K562 (cell line): ENCODE measurements at regions not wholly inside any gene's neighbourhood (a gene's known extent, or its start where the extent isn't known, plus 50 kb on each side); places are given as distances from the start of the nearest gene placed in this dataset.

Experiments used
- ATAC-seq: fragments of 200-7000 bp; cut with Tn5 transposase; 3 replicates; pipeline ENCODE4 v1.9.1; 2020; ENCODE audit warnings: moderate library complexity
- BruUV-seq: library from RNA; stranded (reverse); fragments of 400-500 nt; replicated peaks from 2 replicates; lab custom pipeline; 2021; lab: Mats Ljungman, UMichigan
- CTCF ChIA-PET: fragments of 300-600 bp; formaldehyde crosslinking; extraction: SDS; loops from one replicate; lab custom pipeline; 2021; ENCODE audit warnings: low intra/inter-chr PET ratio; lab: Yijun Ruan, JAX
- POLR2A ChIA-PET: fragments of 300-600, 350-650 bp; sonication (Branson Sonifier 250); formaldehyde crosslinking; extraction: SDS; loops from one replicate; lab custom pipeline; 2021; ENCODE audit warnings: antibody characterized with exemption, inconsistent platforms; lab: Yijun Ruan, JAX
- DNase-seq, 4 experiments: peaks; one replicate each; pipeline versions ENCODE4 v3.0.0 to v3.0.0-alpha.2; 2011 to 2018; ENCODE audit warnings: low spot score in 3 of 4, mixed read lengths in 3 of 4; ENCODE audit errors: extremely low read depth in 1 of 4
- FAIRE-seq: peaks from 2 replicates; lab custom pipeline; 2011; peaks lifted over from hg19 to GRCh38; lab: Jason Lieb, UNC
- H2AFZ ChIP-seq: 2 replicates; pipeline ENCODE4 v1.6.0; 2011; ENCODE audit warnings: low read depth, low read length, control low read depth, inconsistent platforms
- H3K27ac ChIP-seq: fragments of 200-600 bp; 3 replicates; pipeline ENCODE4 v1.8.0; 2011; ENCODE audit warnings: low read depth, mild to moderate bottlenecking, control low read depth, inconsistent platforms, low read length, moderate library complexity, mixed read lengths; ENCODE audit errors: extremely low read depth
- H3K27me3 ChIP-seq, 2 experiments: fragments of 300-600 bp in 1 of 2; 2 replicates in 1 of 2; 3 replicates in 1 of 2; pipeline versions ENCODE4 v1.6.0 to v1.8.0; 2011; ENCODE audit warnings: inconsistent platforms in 2 of 2, low read length in 2 of 2, mild to moderate bottlenecking in 1 of 2, mixed read lengths in 1 of 2, moderate library complexity in 1 of 2; ENCODE audit not compliant: control insufficient read depth in 2 of 2, insufficient read depth in 2 of 2
- H3K36me3 ChIP-seq: fragments of 300-600 bp; 3 replicates; pipeline ENCODE4 v1.8.0; 2011; ENCODE audit warnings: mild to moderate bottlenecking, low read length, inconsistent platforms; ENCODE audit not compliant: control insufficient read depth, insufficient read depth
- H3K4me1 ChIP-seq, 2 experiments: fragments of 200-600 bp in 1 of 2; replicated peaks in 1 of 2; 2 replicates in 1 of 2; 3 replicates in 1 of 2; pipeline versions ENCODE4 v1.5.1 to v1.8.0; 2011; ENCODE audit warnings: inconsistent platforms in 2 of 2, low read length in 2 of 2, mild to moderate bottlenecking in 1 of 2, mixed read lengths in 1 of 2, moderate library complexity in 1 of 2; ENCODE audit not compliant: control insufficient read depth in 2 of 2, insufficient read depth in 2 of 2
- H3K4me2 ChIP-seq: 2 replicates; pipeline ENCODE4 v1.6.1; 2011; ENCODE audit warnings: low read length, control low read depth, inconsistent platforms, mixed read lengths; ENCODE audit not compliant: insufficient read depth
- H3K4me3 ChIP-seq: fragments of 200-600 bp; sonication (generic), shearing (Covaris generic); 2 replicates; pipeline ENCODE4 v1.5.1; 2016; ENCODE audit warnings: control low read depth, inconsistent platforms
- H3K79me2 ChIP-seq: fragments of 200-600 bp; 3 replicates; pipeline ENCODE4 v1.8.0; 2011; ENCODE audit warnings: low read length, inconsistent platforms; ENCODE audit not compliant: control insufficient read depth, insufficient read depth
- H3K9ac ChIP-seq, 2 experiments: 2 replicates each; pipeline versions ENCODE4 v1.6.0 to v1.6.1; 2011; ENCODE audit warnings: low read depth in 2 of 2, low read length in 2 of 2, control low read depth in 1 of 2, inconsistent platforms in 1 of 2, mild to moderate bottlenecking in 1 of 2, mixed read lengths in 1 of 2; ENCODE audit not compliant: insufficient read depth in 1 of 2
- H3K9me1 ChIP-seq: one replicate; pipeline ENCODE4 v1.6.0; 2011; ENCODE audit warnings: inconsistent platforms, mild to moderate bottlenecking, low read length, moderate library complexity; ENCODE audit not compliant: control insufficient read depth, insufficient read depth
- H3K9me3 ChIP-seq: replicated peaks from 2 replicates; pipeline ENCODE4 v1.5.1; 2011; ENCODE audit warnings: low read depth, low read length, inconsistent platforms; ENCODE audit not compliant: control insufficient read depth, insufficient read depth
- H4K20me1 ChIP-seq: replicated peaks from 2 replicates; pipeline ENCODE4 v1.6.1; 2011; ENCODE audit warnings: low read length, inconsistent platforms, mixed read lengths; ENCODE audit not compliant: control insufficient read depth, insufficient read depth
- GATAD2B ChIP-seq: fragments of 450-650 bp; IDR thresholded peaks from 2 replicates; pipeline ENCODE4 v1.6.1; 2017; ENCODE audit warnings: mild to moderate bottlenecking, borderline replicate concordance
- HNRNPLL ChIP-seq: fragments of 200-400 bp; formaldehyde crosslinking; IDR thresholded peaks from 2 replicates; pipeline ENCODE4 v1.6.1; 2017; ENCODE audit warnings: low read length, low read depth, mild to moderate bottlenecking; ENCODE audit not compliant: poor library complexity, severe bottlenecking
- HOMEZ ChIP-seq: fragments of 250-450 bp; sonication (Bioruptor Pico); IDR thresholded peaks from 2 replicates; pipeline ENCODE4 v1.4.0; 2020; ENCODE audit warnings: mild to moderate bottlenecking, moderate library complexity
- NFE2L1 ChIP-seq: fragments of 450-650 bp; IDR thresholded peaks from 2 replicates; pipeline ENCODE4 v1.6.1; 2016; ENCODE audit warnings: missing genetic modification characterization, low read depth, mild to moderate bottlenecking, missing compliant biosample characterization, moderate library complexity, borderline replicate concordance
- POLR2A ChIP-seq: fragments of 450-650 bp; conservative IDR thresholded peaks from 2 replicates; pipeline ENCODE4 v1.6.1; 2016
- TAL1 ChIP-seq: fragments of 450-650 bp; IDR thresholded peaks from 2 replicates; pipeline ENCODE4 v1.6.1; 2016; ENCODE audit warnings: mild to moderate bottlenecking
- ZNF224 ChIP-seq: sonication (generic); formaldehyde crosslinking; IDR thresholded peaks from 2 replicates; pipeline ENCODE4 v1.8.0; 2022; ENCODE audit warnings: mild to moderate bottlenecking, missing genetic modification reagents
- ZNF445 ChIP-seq: fragments of 250-450 bp; sonication (Bioruptor Pico); IDR thresholded peaks from 2 replicates; pipeline ENCODE4 v1.4.0; 2020; ENCODE audit warnings: low read depth, mild to moderate bottlenecking, moderate library complexity
- WGBS: fragments of 100-300 bp; shearing (Covaris generic); methylation state at CpG from one replicate; pipeline ENCODE4 v1.1.6; 2016; ENCODE audit warnings: low coverage, mixed read lengths; ENCODE audit not compliant: insufficient coverage; ENCODE audit errors: missing lambda C conversion rate; 5-methylcytosine and 5-hydroxymethylcytosine counted together
- in situ Hi-C: fragments of 300-500 bp; cut with MboI; formaldehyde crosslinking; loops from 4 replicates; pipeline ENCODE4 v1.15.0; 2018; ENCODE audit warnings: inconsistent platforms, mixed read lengths
- intact Hi-C: fragments of 100-400 bp; cut with micrococcal nuclease; formaldehyde crosslinking; loops from 2 replicates; pipeline ENCODE4 v1.14.2; 2022
- TF ChIP-seq, protein P1 (sequence below): sonication (generic); formaldehyde crosslinking; IDR thresholded peaks from 2 replicates; pipeline ENCODE4 v1.8.0; 2022; ENCODE audit warnings: mild to moderate bottlenecking, low read depth, missing genetic modification reagents
- TF ChIP-seq, protein P2 (sequence below): fragments of 250-450 bp; sonication (Bioruptor Pico); IDR thresholded peaks from 2 replicates; pipeline ENCODE4 v1.4.0; 2020

DNA sequence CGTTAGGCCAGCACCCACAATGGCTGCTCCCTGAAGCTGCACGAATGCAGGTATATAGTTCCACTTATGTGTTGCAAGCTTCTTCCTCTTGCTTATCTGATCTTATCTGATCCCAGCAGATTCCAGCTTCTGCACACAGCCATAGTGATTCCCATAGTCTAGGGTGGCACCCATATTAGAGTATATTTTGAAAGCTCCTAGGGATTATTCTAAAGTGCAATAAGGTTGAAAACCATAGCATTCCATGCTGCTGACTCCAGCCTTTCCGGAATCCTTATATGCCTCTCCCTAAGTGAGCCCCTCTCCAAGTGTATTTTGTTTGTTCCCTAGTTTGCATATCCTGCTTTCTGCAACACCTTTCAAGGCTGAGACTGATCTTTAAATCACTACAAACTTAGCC, 432.0 kb downstream of the SETD4 start:
- Histone ChIP-seq H3K36me3 (no peaks in the 10 kb centered on the region), H3K4me2 (no peak overlapping the region), H4K20me1 (no peaks in the 10 kb centered on the region), H3K27ac (no peak overlapping the region), H3K27me3 (peaks cover 0 to 6% of the 10 kb centered on the region in 2 experiments; a peak in 1 of 5 replicates), H2AFZ (no peak overlapping the region), H3K4me1 (no peaks in the 10 kb centered on the region), H3K9ac (no peak overlapping the region), H3K4me3 (no peak overlapping the region), H3K79me2 (no peaks in the 10 kb centered on the region), H3K9me1 (no peaks in the 10 kb centered on the region), H3K9me3 (no peaks in the 10 kb centered on the region)
- WGBS: 0% methylated on average over 3 of the region's 3 CpGs
- ChIA-PET CTCF (no interaction called here), POLR2A (interaction anchor here (1.1 kb wide), 1 partner anchor 38 kb away, joined by 3 read pairs; no protein-coding TSS in a partner anchor)
- BruUV-seq: no TSS peak
- DNase-seq (no peak), ATAC-seq (no peak), FAIRE-seq (no peak)
- in situ Hi-C loops (no loop called here), intact Hi-C loops (no loop called here)
- TF ChIP-seq ZNF224 (CRISPR knock-in tag) (no peak), NFE2L1 (tag) (no peak), ZNF445 (no peak), GATAD2B (no peak), POLR2A (no peak), HOMEZ (CRISPR knock-in tag) (no peak), TAL1 (no peak), HNRNPLL (no peak)
- TF ChIP-seq, protein P1, sequence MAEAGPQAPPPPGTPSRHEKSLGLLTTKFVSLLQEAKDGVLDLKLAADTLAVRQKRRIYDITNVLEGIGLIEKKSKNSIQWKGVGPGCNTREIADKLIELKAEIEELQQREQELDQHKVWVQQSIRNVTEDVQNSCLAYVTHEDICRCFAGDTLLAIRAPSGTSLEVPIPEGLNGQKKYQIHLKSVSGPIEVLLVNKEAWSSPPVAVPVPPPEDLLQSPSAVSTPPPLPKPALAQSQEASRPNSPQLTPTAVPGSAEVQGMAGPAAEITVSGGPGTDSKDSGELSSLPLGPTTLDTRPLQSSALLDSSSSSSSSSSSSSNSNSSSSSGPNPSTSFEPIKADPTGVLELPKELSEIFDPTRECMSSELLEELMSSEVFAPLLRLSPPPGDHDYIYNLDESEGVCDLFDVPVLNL: no peak
- TF ChIP-seq, protein P2, sequence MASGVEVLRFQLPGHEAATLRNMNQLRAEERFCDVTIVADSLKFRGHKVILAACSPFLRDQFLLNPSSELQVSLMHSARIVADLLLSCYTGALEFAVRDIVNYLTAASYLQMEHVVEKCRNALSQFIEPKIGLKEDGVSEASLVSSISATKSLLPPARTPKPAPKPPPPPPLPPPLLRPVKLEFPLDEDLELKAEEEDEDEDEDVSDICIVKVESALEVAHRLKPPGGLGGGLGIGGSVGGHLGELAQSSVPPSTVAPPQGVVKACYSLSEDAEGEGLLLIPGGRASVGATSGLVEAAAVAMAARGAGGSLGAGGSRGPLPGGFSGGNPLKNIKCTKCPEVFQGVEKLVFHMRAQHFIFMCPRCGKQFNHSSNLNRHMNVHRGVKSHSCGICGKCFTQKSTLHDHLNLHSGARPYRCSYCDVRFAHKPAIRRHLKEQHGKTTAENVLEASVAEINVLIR (CRISPR knock-in tag): no peak
